DND-41 (cell line): ENCODE measurements at regions not wholly inside any gene's neighbourhood (a gene's known extent, or its start where the extent isn't known, plus 50 kb on each side); places are given as distances from the start of the nearest gene placed in this dataset.

ENCODE experiments used
- ATAC-seq: fragments of 200-7000 bp; cut with Tn5 transposase; 3 replicates; pipeline ENCODE4 v1.9.1; 2021; ENCODE audit warnings: low read depth; ENCODE audit not compliant: insufficient read depth
- DNase-seq: peaks from one replicate; pipeline ENCODE4 v3.0.0-alpha.2; 2020
- H2AFZ ChIP-seq: 2 replicates; pipeline ENCODE4 v1.6.0; 2012; ENCODE audit warnings: low read depth, low read length
- H3K27ac ChIP-seq: 2 replicates; pipeline ENCODE4 v1.5.1; 2012; ENCODE audit warnings: low read length, inconsistent platforms
- H3K27me3 ChIP-seq: fragments of 200-600 bp; sonication (generic); 2 replicates; pipeline ENCODE4 v1.6.0; 2012; ENCODE audit warnings: low read length, mild to moderate bottlenecking, inconsistent platforms; ENCODE audit not compliant: insufficient read depth, poor library complexity
- H3K36me3 ChIP-seq: 2 replicates; pipeline ENCODE4 v1.5.1; 2012; ENCODE audit warnings: low read length, inconsistent platforms; ENCODE audit not compliant: insufficient read depth
- H3K4me1 ChIP-seq: 2 replicates; pipeline ENCODE4 v1.5.1; 2012; ENCODE audit warnings: mild to moderate bottlenecking, low read length; ENCODE audit not compliant: insufficient read depth
- H3K4me2 ChIP-seq: 2 replicates; pipeline ENCODE4 v1.6.0; 2012; ENCODE audit warnings: mild to moderate bottlenecking, moderate library complexity, low read length, inconsistent platforms; ENCODE audit not compliant: insufficient read depth
- H3K4me3 ChIP-seq, 2 experiments: fragments of 200-600 bp in 1 of 2; shearing (Covaris generic) in 1 of 2; 2 replicates each; pipeline ENCODE4 v1.5.1; 2012 to 2016; ENCODE audit warnings: inconsistent platforms in 2 of 2, low read length in 2 of 2, mild to moderate bottlenecking in 2 of 2, low read depth in 1 of 2, moderate library complexity in 1 of 2
- H3K79me2 ChIP-seq: 2 replicates; pipeline ENCODE4 v1.6.0; 2012; ENCODE audit warnings: low read length, inconsistent platforms; ENCODE audit not compliant: insufficient read depth
- H3K9ac ChIP-seq: 2 replicates; pipeline ENCODE4 v1.6.0; 2012; ENCODE audit warnings: low read depth, mild to moderate bottlenecking, inconsistent platforms, low read length, moderate library complexity
- H3K9me3 ChIP-seq: 2 replicates; pipeline ENCODE4 v1.5.1; 2012; ENCODE audit warnings: low read length, moderate library complexity, mild to moderate bottlenecking, inconsistent platforms; ENCODE audit not compliant: insufficient read depth, severe bottlenecking
- H4K20me1 ChIP-seq: 2 replicates; pipeline ENCODE4 v1.6.0; 2012; ENCODE audit warnings: low read length; ENCODE audit not compliant: insufficient read depth
- CTCF ChIP-seq: IDR thresholded peaks from 2 replicates; pipeline ENCODE4 v1.5.1; 2012; ENCODE audit warnings: borderline replicate concordance, low read length, moderate library complexity, mild to moderate bottlenecking; ENCODE audit not compliant: poor library complexity, severe bottlenecking; ENCODE audit errors: extremely low read depth
- EZH2 ChIP-seq: IDR thresholded peaks from 3 replicates; pipeline ENCODE4 v1.6.1; 2012; ENCODE audit warnings: borderline replicate concordance, low read depth, mild to moderate bottlenecking, moderate library complexity, low read length, inconsistent platforms; ENCODE audit not compliant: severe bottlenecking

- Histone ChIP-seq H3K27ac (no peak overlapping the region), H3K79me2 (no peaks in the 10 kb centered on the region), H3K9me3 (no peaks in the 10 kb centered on the region), H3K9ac (no peak overlapping the region), H3K36me3 (no peaks in the 10 kb centered on the region), H3K27me3 (no peaks in the 10 kb centered on the region), H3K4me1 (no peaks in the 10 kb centered on the region), H2AFZ (no peak overlapping the region), H4K20me1 (no peaks in the 10 kb centered on the region), H3K4me3 (no peak overlapping the region), H3K4me2 (no peak overlapping the region)
- DNase-seq: no peak
- ATAC-seq: no peak
- TF ChIP-seq EZH2 (no peak), CTCF (no peak)
Measured at GRCh38 chr6:90922325-90922724, 335.5 kb upstream of the MAP3K7 start.

GRCh38 chr6:90918361-90918760 lies 331.5 kb upstream of the MAP3K7 start:
- no peak for ATAC-seq
- H3K9me3 ChIP-seq: peaks cover 8% of the 10 kb centered on the region
- no peak for TF ChIP-seq EZH2

GRCh38 chr6:90917376-90917775 lies 330.5 kb upstream of the MAP3K7 start:
- H4K20me1 ChIP-seq: no peaks in the 10 kb centered on the region
- TF ChIP-seq CTCF (no peak), EZH2 (no peak)
- H3K9me3 ChIP-seq: peaks cover 8% of the 10 kb centered on the region
- H3K4me1 ChIP-seq: no peaks in the 10 kb centered on the region
- H2AFZ ChIP-seq: no peak overlapping the region
- no peaks in the 10 kb centered on the region for H3K27me3 ChIP-seq
- no peaks in the 10 kb centered on the region for H3K36me3 ChIP-seq
- DNase-seq (no peak), ATAC-seq (no peak)
- no peaks in the 10 kb centered on the region for H3K79me2 ChIP-seq
- no peak overlapping the region for H3K9ac ChIP-seq
- no peak overlapping the region for H3K4me2 ChIP-seq
- H3K27ac ChIP-seq: no peak overlapping the region
- no peak overlapping the region for H3K4me3 ChIP-seq

More at GRCh38 chr6:90918361-90918760, 331.5 kb upstream of the MAP3K7 start:
- Histone ChIP-seq H3K27me3 (no peaks in the 10 kb centered on the region), H3K36me3 (no peaks in the 10 kb centered on the region), H3K9ac (no peak overlapping the region), H3K27ac (no peak overlapping the region), H3K4me2 (no peak overlapping the region), H2AFZ (no peak overlapping the region), H3K4me1 (no peaks in the 10 kb centered on the region), H3K4me3 (no peak overlapping the region), H4K20me1 (no peaks in the 10 kb centered on the region), H3K79me2 (no peaks in the 10 kb centered on the region)
- no peak for DNase-seq

- no peak for TF ChIP-seq CTCF
- TF ChIP-seq EZH2: no peak
Measured at GRCh38 chr6:90916968-90917367, 330.1 kb upstream of the MAP3K7 start.

More at GRCh38 chr6:90916968-90917367, 330.1 kb upstream of the MAP3K7 start:
- Histone ChIP-seq H2AFZ (no peak overlapping the region), H3K9ac (no peak overlapping the region), H3K36me3 (no peaks in the 10 kb centered on the region), H3K4me1 (no peaks in the 10 kb centered on the region), H3K27me3 (no peaks in the 10 kb centered on the region), H4K20me1 (no peaks in the 10 kb centered on the region), H3K79me2 (no peaks in the 10 kb centered on the region), H3K4me3 (no peak overlapping the region), H3K27ac (no peak overlapping the region), H3K4me2 (no peak overlapping the region), H3K9me3 (peaks cover 8% of the 10 kb centered on the region)
- ATAC-seq (no peak), DNase-seq (no peak)
